Pancreas (tissue), 10 donors: ENCODE measurements at regions not wholly inside any gene's neighbourhood (a gene's known extent, or its start where the extent isn't known, plus 50 kb on each side); places are given as distances from the start of the nearest gene placed in this dataset.

Source experiments
- ATAC-seq, 4 donors: fragments of 200-7000 bp; cut with Tn5 transposase; one replicate each; pipeline versions ENCODE4 v1.8.0 to v1.9.1; 2020; ENCODE audit warnings: mild to moderate bottlenecking in 4 of 4, moderate library complexity in 4 of 4
- DNase-seq, 6 donors: peaks; one replicate each; pipeline ENCODE4 v3.0.0-alpha.2; 2020
- FAIRE-seq: peaks from 2 replicates; lab custom pipeline; 2012; peaks lifted over from hg19 to GRCh38; lab: Jason Lieb, UNC
- H3K27ac ChIP-seq, 4 donors: fragments of 200-600 bp; sonication (generic); 1 replicate in 3 of 4; 2 replicates in 1 of 4; pipeline versions ENCODE4 v1.5.0 to v1.8.0; 2020
- H3K27me3 ChIP-seq, 4 donors: fragments of 200-600 bp; one replicate each; pipeline ENCODE4 v1.8.0; 2021
- H3K36me3 ChIP-seq, 3 donors: fragments of 200-600 bp; sonication (generic) in 1 of 3; one replicate each; pipeline versions ENCODE4 v1.5.0 to v1.8.0; 2020 to 2021
- H3K4me1 ChIP-seq, 3 donors: fragments of 200-600 bp; one replicate each; pipeline ENCODE4 v1.8.0; 2021
- H3K4me3 ChIP-seq, 4 donors: fragments of 200-600 bp; sonication (generic) in 2 of 4; one replicate each; pipeline versions ENCODE4 v1.5.0 to v1.8.0; 2020 to 2021
- H3K9me3 ChIP-seq, 4 donors: fragments of 200-600 bp; one replicate each; pipeline ENCODE4 v1.8.0; 2021
- CTCF ChIP-seq, 4 donors: fragments of 200-600 bp; sonication (generic) in 3 of 4; IDR thresholded peaks; one replicate each; pipeline versions ENCODE4 v1.5.0 to v1.8.0; 2021; ENCODE audit warnings: antibody characterized with exemption in 4 of 4
- WGBS, 2 donors: extraction: QIAGEN DNeasy Blood & Tissue Kit; methylation state at CpG; one replicate each; pipeline ENCODE4 v1.1.7; 2013; 5-methylcytosine and 5-hydroxymethylcytosine counted together
- intact Hi-C, 3 donors: fragments of 100-400 bp; cut with DNase I; formaldehyde crosslinking; loops; one replicate each; pipeline versions ENCODE4 v1.11.1 to v1.14.2; 2022
- donor health status: healthy with polysubstance abuse.
- donor health status: DM: no; HTN: no; CAD: no; lungs with moderate emphysema.
- donor health status: DM: no; HTN: no; CAD: no.
- donor health status: control.
- donor health status: control.
- donor health status: Bipolar disorder and iron deficiency.
- donor health status: DM: yes; HTN: yes; CAD: no.
- donor health status: DM: no; HTN: no; CAD: no.
- donor health status: DM: no; HTN: no; CAD: no.
- donor health status: DM: yes; HTN: yes; CAD: no.

GRCh38 chr22:23384923-23385677 is 195.0 kb downstream of the IGLL1 start:
- no peak overlapping the region for H3K27ac ChIP-seq
- H3K36me3 ChIP-seq, result no peaks in the 10 kb centered on the region
- FAIRE-seq, result no peak

GRCh38 chr22:23384431-23384830 is 195.7 kb downstream of the IGLL1 start:
- Histone ChIP-seq H3K4me3 (no peak overlapping the region), H3K27ac (no peak overlapping the region), H3K27me3 (no peaks in the 10 kb centered on the region), H3K9me3 (no peaks in the 10 kb centered on the region), H3K4me1 (no peaks in the 10 kb centered on the region), H3K36me3 (no peaks in the 10 kb centered on the region)
- ATAC-seq (no peak), FAIRE-seq (no peak), DNase-seq (peak in 2 of 6 donors; percentile 30 to 63)
- WGBS, 2 donors, result 55 to 71% methylated on average over 10 of the region's 10 CpGs
- no peak for TF ChIP-seq CTCF (IDR thresholded peaks at IDR 0.05)
- intact Hi-C loops, result loop anchor here in 2 of 3 donors (5.0 to 10.0 kb wide), 3 partner anchors 70 to 212 kb away; no protein-coding TSS in a partner anchor

More at GRCh38 chr22:23384923-23385677, 195.0 kb downstream of the IGLL1 start:
- 54 to 58% methylated on average over 14 of the region's 14 CpGs for WGBS, 2 donors
- peak in 3 of 4 donors; percentile 3 to 11 (median 6) for ATAC-seq
- H3K9me3 ChIP-seq, result no peaks in the 10 kb centered on the region
- no peaks in the 10 kb centered on the region for H3K4me1 ChIP-seq
- TF ChIP-seq CTCF (IDR thresholded peaks at IDR 0.05), result no peak
- intact Hi-C loops, result loop anchor here in 2 of 3 donors (5.0 to 10.0 kb wide), 4 partner anchors 70 to 428 kb away; no protein-coding TSS in a partner anchor
- H3K4me3 ChIP-seq, result no peak overlapping the region
- DNase-seq, result peak in 1 of 6 donors; percentile 20
- H3K27me3 ChIP-seq, result no peaks in the 10 kb centered on the region

GRCh38 chr22:23383491-23384361 is 196.4 kb downstream of the IGLL1 start:
- FAIRE-seq (no peak), DNase-seq (peak in 2 of 6 donors; percentile 28 to 55), ATAC-seq (no peak)
- H3K9me3 ChIP-seq, result no peaks in the 10 kb centered on the region
- WGBS, 2 donors, result 48 to 50% methylated on average over 21 to 23 of the region's 23 CpGs
- no peaks in the 10 kb centered on the region for H3K36me3 ChIP-seq
- no peak overlapping the region for H3K4me3 ChIP-seq
- no peaks in the 10 kb centered on the region for H3K4me1 ChIP-seq
- H3K27me3 ChIP-seq, result no peaks in the 10 kb centered on the region
- H3K27ac ChIP-seq, result no peak overlapping the region
- TF ChIP-seq CTCF (IDR thresholded peaks at IDR 0.05), result no peak
- intact Hi-C loops, result loop anchor here in 2 of 3 donors (5.0 to 10.0 kb wide), 3 partner anchors 69 to 211 kb away; no protein-coding TSS in a partner anchor

GRCh38 chr22:23382428-23383218 is 197.5 kb downstream of the IGLL1 start:
- TF ChIP-seq CTCF (IDR thresholded peaks at IDR 0.05), result no peak
- WGBS, 2 donors, result 63 to 64% methylated on average over 16 of the region's 16 CpGs
- Histone ChIP-seq H3K4me1 (no peaks in the 10 kb centered on the region), H3K4me3 (no peak overlapping the region), H3K27me3 (no peaks in the 10 kb centered on the region), H3K36me3 (no peaks in the 10 kb centered on the region), H3K9me3 (no peaks in the 10 kb centered on the region), H3K27ac (no peak overlapping the region)
- intact Hi-C loops, result loop anchor here in 2 of 3 donors (5.0 to 10.0 kb wide), 3 partner anchors 68 to 210 kb away; no protein-coding TSS in a partner anchor
- FAIRE-seq, result no peak
- no peak for DNase-seq
- no peak for ATAC-seq
